GM12892 (cell line): ENCODE measurements at regions not wholly inside any gene's neighbourhood (a gene's known extent, or its start where the extent isn't known, plus 50 kb on each side); places are given as distances from the start of the nearest gene placed in this dataset.

Source experiments
- POLR2A ChIP-seq: IDR thresholded peaks from 2 replicates; pipeline ENCODE4 v1.6.1; 2011; ENCODE audit warnings: low read depth, low read length, control low read depth
- POLR2AphosphoS5 ChIP-seq: IDR thresholded peaks from 2 replicates; pipeline ENCODE4 v1.6.1; 2011; ENCODE audit warnings: low read depth, low read length, control low read depth
- TAF1 ChIP-seq: IDR thresholded peaks from 2 replicates; pipeline ENCODE4 v1.6.1; 2011; ENCODE audit warnings: low read depth, mild to moderate bottlenecking, control low read depth, low read length, borderline replicate concordance

GRCh38 chr9:108768744-108769143, 87.0 kb downstream of the ACTL7B start:
- TF ChIP-seq POLR2A, result no peak
- no peak for TF ChIP-seq POLR2AphosphoS5
- no peak for TF ChIP-seq TAF1
